ENCODE measurements at regions not wholly inside any gene's neighbourhood (a gene's known extent, or its start where the extent isn't known, plus 50 kb on each side); places are given as distances from the start of the nearest gene placed in this dataset.
"Not testable (repeated sequence)": the region's sequence is repeated elsewhere in the genome, so short reads cannot be mapped to it uniquely, and the experiment has no call there.

- no peak for DNase-seq
These were observed 463.4 kb downstream of the TMEM121 start for GRCh38 chr14:105989566-105990302.

- not testable (repeated sequence) for DNase-seq
These were observed 465.3 kb downstream of the TMEM121 start for GRCh38 chr14:105991677-105992076.

- no peak for DNase-seq
These were observed 467.4 kb downstream of the TMEM121 start for GRCh38 chr14:105993814-105994213.

- DNase-seq = not testable (repeated sequence)
These were observed 468.8 kb downstream of the TMEM121 start for GRCh38 chr14:105995011-105995710.

- DNase-seq = not testable (repeated sequence)
These were observed 472.2 kb downstream of the TMEM121 start for GRCh38 chr14:105998597-105998996.

- DNase-seq = peak; percentile 73
These were observed 473.1 kb downstream of the TMEM121 start for GRCh38 chr14:105999361-106000028.

GRCh38 chr14:106000029-106000511 lies 473.7 kb downstream of the TMEM121 start:
- DNase-seq = not testable (repeated sequence)

- not testable (repeated sequence) for DNase-seq
These were observed 474.9 kb downstream of the TMEM121 start for GRCh38 chr14:106001277-106001676.

GRCh38 chr14:106003351-106003750 lies 477.0 kb downstream of the TMEM121 start:
- DNase-seq = no peak

GRCh38 chr14:106004937-106005795 lies 478.8 kb downstream of the TMEM121 start:
- not testable (repeated sequence) for DNase-seq

GRCh38 chr14:106006043-106006442 lies 479.7 kb downstream of the TMEM121 start:
- peak; percentile 34 for DNase-seq

- DNase-seq = not testable (repeated sequence)
These were observed 480.3 kb downstream of the TMEM121 start for GRCh38 chr14:106006716-106007115.

GRCh38 chr14:106010783-106011182 lies 484.4 kb downstream of the TMEM121 start:
- no peak for DNase-seq

GRCh38 chr14:106011631-106012360 lies 485.4 kb downstream of the TMEM121 start:
- peak; percentile 69 for DNase-seq

GRCh38 chr14:106012361-106012725 lies 486.0 kb downstream of the TMEM121 start:
- not testable (repeated sequence) for DNase-seq

GRCh38 chr14:106013879-106014376 lies 487.5 kb downstream of the TMEM121 start:
- DNase-seq = no peak

GRCh38 chr14:106017952-106018351 lies 491.6 kb downstream of the TMEM121 start:
- DNase-seq = not testable (repeated sequence)

GRCh38 chr14:106021832-106022231 lies 495.4 kb downstream of the TMEM121 start:
- no peak for DNase-seq

- peak; percentile 63 for DNase-seq
These were observed 496.3 kb downstream of the TMEM121 start for GRCh38 chr14:106022648-106023047.

- no peak for DNase-seq
These were observed 497.0 kb downstream of the TMEM121 start for GRCh38 chr14:106023411-106023810.

GRCh38 chr14:106024983-106025604 lies 498.7 kb downstream of the TMEM121 start:
- no peak for DNase-seq
